Fibroblast of skin of left quadriceps (primary cell): ENCODE measurements at regions not wholly inside any gene's neighbourhood (a gene's known extent, or its start where the extent isn't known, plus 50 kb on each side); places are given as distances from the start of the nearest gene placed in this dataset.

ENCODE experiments used
- DNase-seq, 2 experiments: peaks; one replicate each; pipeline ENCODE4 v3.0.0-alpha.2; 2013; ENCODE audit warnings: low read depth in 2 of 2

DNA sequence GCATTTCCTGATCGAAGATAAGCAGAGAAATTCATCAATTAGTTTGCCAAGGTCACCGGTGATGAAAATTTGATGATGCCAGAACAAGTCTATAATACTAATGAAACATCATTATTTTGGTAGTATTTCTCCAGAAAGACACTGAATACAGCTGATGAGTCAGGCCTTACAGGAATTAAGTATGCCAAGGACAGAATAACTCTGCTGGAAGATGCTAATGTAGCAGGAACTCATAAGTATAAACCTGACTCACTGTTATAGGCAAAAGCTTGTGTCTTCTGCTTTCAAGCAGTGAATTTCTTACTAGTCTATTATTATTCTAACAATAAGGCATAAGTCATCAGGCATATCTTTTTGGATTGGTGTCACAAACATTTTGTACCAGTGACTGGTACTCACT is 1825.1 kb upstream of the IGFBP7 start:
- no peak for DNase-seq

DNA sequence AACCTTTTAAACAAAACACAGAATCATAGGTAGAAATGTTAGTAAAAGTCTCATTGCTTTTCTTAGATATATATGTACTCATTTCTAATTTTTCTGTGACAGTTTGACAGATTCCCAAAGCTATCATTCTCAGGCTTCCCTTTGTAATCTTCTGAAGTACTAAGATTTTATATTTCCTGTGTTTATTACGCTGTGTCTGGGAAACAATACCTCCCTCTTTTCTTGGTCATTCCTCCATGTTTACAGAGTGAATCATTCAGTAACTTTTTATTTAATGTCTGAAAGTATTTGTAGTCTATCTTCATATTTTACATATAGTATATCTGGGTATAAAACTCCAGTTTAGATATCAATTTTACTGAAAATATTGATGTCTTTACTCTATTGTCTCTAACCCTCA is 1826.3 kb upstream of the IGFBP7 start:
- no peak for DNase-seq

DNA sequence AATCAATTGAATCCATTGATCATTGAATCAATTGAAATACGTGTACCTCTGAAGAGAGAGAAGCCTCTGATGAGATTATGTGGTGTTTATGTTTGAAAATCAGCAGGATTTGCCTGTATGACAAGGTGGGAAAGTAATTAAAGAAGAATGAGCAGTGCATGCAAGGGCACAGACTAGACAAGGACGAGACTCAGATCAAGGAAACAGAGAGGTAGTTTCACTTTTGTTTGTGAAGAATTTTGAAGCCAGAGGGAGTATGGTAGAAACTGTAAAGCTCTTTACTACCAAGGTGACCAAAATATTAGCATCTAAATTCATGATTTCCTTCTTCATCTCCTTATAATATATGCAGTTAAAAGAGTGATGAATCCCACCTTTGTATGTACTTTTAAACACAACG is 1830.0 kb upstream of the IGFBP7 start:
- no peak for DNase-seq

DNA sequence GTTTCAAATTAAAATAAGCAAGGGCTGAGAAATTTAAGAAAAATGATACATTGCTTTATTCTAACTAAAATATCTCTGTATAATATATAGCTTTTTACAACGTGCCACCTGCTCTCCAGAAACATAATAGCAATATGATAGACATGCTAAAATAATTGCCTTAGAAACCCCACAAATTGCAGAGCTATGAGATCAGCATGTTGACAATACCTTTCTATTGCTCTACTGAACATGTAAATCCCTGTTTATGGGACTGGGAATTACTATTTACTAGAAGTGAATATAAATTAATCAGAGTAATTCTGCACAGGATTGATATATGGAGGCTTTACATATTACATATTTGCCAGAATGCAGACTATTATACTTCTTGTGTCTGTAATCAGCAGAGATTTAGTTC is 1831.1 kb upstream of the IGFBP7 start:
- no peak for DNase-seq

DNA sequence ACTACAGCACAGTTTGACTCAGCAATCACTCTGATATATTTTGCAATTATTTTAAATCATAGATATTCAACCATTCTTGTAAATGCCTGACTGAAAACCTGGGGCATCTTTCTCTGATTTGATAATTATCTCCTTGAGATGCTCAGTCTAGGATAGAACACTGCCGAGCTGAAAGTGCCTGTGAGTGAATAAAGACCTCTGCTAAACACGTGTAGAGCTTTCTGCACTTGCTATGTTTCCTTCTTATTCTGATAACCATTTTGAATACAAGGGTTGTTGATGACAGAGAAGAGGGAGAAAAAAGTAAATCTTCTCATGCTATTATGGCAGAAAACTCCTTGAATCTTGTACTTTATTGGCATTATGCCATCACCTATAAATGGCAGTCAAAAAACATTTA is 1843.4 kb upstream of the IGFBP7 start:
- DNase-seq: no peak

DNA sequence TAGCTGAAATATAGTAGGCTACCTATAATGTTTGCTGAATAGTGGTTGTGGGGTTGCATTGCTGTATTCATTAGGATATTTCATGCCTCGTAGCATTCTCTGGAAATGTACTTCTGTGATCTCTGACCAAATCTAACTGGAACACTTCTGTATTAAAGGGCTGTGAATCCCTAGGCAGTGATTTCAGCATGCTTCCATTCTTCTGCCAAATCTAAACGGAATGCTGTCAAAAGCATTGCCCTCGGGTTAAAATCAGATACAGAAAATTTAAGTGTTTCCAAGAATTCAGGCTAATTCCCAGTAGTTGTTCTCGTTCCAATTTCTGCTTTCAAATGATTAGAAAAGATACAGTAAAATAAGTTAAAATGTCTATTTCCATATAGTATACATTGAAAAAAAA is 1847.5 kb upstream of the IGFBP7 start:
- DNase-seq: no peak

DNA sequence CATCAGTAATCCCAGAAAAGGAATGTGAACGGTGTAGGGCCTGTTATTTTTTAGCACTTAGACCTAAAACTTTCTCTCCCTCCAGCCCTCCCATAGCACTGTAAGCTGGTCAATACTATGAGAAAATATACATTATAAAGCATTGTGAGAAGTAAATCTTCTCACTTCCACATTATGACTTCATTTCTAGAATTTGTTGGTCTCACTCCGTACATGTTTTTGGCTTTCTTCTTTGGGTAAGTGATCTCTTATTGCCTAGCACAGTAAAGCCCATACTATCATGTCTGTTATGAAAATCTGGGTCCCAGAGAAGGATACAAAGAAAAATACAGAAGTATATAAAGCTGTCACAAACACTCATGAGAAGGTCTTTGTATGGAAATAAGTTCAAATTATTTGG is 1851.1 kb upstream of the IGFBP7 start:
- DNase-seq: no peak

DNA sequence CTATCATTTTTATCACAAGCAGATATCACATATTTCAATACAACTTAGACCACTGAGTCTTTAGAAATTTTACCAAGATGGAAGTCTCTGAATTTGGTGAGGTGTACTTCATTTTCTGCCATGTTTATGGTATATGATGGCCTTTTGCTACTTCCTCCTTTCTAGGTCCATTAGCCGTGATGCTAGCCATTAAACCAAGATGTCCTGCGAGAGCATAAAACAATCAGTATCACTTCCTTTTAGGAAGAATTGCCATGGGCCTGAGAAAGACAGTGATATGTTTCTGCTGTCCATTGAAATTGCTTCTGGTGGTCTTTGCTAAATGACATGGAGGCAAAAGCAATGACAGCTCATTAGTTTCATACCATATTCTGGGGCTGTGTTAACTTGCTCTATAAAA is 1851.7 kb upstream of the IGFBP7 start:
- DNase-seq: no peak

DNA sequence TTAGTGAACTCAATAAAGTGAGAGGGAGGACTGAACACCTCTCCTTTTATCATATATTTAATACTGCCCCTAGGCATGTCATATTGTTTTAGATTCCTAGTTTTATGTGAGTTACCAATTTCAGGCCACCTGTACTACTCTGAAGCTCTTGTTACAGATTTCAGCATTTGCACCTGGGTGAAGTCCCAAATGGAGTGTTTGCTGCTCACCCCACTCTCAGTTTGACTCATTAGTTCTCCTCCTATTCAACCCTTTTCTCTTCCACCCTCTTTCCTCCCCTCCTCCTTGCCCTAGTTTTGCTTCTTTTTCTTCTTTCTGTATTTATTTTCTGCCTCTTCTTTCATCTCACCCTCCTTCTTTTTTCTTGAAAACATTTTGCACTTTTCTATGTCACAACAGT is 1852.2 kb upstream of the IGFBP7 start:
- DNase-seq: no peak

DNA sequence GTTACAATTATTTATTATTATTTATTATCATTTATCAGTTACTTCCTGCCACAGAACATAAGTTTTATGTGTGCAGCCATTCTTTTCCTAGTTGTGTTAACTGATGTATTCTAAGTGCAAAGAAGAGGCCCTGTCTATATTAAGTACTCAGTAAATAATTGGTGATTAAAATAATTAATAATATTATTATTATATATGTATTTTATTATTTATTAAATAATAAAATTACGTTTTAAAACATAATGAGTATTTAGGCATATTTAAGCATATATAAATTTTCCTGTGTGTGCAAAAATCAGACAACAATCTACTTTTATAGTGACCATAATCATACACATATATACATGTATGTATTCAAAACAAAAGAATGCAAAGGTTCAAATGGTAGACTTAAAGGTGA is 1871.6 kb upstream of the IGFBP7 start:
- no peak for DNase-seq

DNA sequence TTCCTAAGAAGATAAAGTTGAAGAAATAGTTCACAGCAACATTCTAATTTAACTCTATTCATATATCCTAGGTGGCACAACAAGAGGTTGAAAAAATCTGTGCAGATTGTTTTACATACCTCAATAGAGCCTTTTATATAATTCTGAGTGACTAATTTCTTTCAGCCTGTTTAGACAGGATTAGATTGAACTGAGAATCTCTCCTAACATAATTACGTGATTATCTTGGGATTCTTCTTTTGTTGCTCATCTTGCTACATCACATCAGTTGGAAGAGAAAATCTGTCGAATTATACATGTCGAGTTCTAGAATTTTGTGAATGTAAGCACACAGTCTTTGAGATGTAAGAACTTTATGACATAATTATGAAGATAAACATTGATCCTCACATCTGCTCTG is 1873.7 kb upstream of the IGFBP7 start:
- no peak for DNase-seq

DNA sequence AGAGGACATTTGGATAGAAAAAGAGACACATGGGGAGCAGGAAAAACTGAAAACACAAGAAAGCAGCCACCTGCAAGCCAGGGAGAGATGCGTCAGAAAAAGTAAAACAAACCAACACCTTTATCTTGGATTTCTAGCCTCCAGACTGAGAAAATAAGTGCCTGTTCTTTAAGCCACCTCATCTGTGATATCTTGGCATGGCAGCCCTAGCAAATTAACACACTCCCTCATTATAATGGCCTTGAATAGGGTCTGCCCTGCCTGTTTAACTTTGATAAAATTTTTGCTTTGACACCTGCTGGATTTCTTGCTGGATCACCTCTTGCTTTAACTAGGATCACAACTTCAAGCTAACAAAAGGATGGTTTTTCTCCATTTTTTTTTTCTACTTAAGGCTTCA is 1892.0 kb upstream of the IGFBP7 start:
- no peak for DNase-seq

DNA sequence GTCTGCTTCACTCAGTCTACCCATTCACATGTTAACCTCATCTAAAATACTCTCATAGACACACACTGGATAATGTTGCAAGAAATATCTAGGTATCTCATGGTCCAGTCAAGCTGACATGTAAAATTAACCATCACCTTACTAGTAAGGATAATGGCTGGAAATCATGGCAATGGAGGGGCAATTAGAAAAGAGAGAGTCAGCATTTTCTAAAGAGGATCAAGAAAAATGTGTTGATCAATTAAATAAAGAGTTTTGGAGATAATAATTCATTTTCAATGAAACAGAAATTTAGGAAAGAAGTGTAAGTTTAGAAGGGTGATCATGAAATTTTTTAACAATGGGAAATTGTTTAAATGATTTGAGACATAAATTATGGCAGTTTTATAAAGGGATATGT is 1914.1 kb upstream of the IGFBP7 start:
- DNase-seq: no peak

DNA sequence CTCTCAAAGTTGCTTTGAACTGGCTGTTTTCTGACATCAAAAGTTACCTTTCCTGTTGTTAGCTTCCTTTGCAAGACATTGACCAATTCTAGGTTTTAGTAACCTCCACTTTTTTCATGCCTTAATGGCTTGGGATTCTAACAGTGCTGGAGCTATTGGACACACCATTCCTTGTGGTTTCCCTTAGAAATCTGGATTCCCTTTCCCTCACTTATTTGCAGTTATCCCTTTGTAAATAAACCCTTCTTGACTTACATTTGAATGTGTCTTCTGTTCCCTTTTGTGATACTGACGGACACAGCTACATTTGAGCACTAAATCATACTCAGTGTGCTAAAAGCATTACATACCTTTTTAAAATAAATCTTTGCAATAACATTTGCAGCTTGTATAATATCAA is 1927.6 kb upstream of the IGFBP7 start:
- DNase-seq: no peak

DNA sequence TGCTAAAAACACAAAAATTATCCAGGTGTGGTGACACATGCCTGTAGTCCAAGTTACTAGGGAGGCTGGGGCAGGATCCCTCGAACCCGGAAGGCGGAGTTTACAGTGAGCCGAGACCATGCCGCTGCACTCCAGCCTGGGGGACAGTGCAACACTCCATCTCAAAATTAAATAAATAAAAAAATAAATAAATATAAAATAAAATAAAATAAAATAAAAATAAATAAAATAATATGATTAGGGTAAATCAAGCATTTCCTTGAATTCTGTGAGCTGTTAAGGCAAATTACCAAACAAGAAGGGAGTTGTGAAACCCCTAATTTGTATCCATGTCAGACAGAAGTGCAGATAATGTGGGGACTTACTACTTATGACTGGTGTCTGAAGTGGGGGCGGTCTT is 1928.9 kb upstream of the IGFBP7 start:
- no peak for DNase-seq

DNA sequence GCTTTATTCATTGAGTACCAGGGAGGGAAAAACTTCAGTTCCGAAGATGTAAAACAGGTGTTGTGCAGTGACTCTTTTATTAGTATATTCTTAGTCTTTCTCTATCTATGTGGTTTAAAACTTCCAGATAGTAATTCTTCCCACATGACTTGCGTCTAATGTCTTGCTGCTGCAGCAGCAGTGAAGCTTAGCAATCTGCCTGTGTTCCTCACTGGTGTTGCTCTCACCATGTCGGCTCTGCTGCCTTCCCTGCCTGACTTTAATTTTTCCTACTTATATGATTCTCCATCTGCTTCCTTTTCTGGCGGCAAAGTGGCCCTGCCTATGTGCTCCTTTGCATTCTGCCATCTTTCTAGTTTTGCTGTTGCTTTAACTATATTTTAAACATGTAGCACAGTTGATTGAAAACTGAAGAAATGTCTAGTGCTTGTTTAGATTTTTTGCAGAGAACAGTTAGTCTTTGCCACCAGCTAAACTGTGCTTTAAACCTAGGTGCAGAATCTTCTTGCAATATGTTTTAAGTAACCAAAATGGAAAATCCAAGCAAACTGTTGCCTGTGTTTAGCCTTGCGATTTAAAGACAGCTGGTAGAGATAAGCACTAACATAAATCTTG is 1934.2 kb upstream of the IGFBP7 start:
- no peak for DNase-seq

DNA sequence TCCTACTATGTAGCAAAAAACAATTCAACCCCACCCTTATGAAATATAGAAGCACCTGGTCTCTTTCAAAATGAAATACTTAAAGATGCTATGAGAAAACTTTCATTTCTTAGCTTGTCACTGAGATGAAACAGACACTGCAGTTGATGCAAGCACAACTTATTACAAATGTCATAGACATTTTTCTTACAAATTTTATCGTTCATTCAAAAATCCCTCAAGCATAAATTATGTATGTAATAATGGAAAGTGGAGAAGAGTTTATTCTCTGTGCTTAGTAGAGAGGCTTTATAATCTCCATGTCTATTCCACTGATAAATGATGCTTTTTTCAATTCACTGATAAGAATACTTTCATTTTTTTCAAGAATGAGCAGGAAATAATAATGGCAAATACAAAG is 1943.9 kb upstream of the IGFBP7 start:
- no peak for DNase-seq

DNA sequence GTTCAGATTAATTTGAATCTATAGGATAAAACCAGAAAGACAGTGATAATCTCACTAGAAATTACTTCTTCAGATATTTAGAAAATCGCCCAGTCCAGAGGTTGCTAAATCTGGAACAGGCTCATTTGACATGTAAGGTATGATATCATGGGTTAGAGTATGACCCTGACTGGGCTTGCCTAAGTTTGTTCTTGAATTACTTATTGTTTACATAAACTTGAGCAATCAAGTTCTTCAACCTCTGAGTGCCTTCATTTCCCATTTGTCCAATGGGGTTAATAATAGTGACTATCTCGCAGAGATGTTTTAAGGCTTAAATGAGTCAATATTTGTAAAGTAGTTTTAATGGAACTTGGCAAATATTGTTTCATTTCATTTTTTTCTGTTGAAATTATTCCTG is 1947.6 kb upstream of the IGFBP7 start:
- no peak for DNase-seq

DNA sequence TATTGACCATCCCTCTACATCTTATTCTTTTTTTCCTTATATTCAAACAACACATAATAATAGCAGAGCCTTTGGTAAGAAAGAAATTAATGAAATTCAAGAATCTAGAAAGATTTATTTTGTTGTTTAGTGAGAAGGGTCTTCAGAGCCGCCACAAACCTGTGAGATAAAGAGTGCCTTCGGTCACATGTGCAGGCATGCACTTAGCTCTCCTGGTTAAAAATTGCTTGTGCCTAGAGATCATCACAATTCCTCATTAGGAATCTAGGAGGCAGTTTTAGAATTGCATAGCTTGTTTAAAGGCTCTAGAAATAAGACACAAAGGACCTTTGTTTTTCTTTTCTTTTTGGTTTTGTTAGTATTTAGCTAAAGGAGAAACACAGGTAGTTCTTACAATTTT is 1948.4 kb upstream of the IGFBP7 start:
- no peak for DNase-seq

DNA sequence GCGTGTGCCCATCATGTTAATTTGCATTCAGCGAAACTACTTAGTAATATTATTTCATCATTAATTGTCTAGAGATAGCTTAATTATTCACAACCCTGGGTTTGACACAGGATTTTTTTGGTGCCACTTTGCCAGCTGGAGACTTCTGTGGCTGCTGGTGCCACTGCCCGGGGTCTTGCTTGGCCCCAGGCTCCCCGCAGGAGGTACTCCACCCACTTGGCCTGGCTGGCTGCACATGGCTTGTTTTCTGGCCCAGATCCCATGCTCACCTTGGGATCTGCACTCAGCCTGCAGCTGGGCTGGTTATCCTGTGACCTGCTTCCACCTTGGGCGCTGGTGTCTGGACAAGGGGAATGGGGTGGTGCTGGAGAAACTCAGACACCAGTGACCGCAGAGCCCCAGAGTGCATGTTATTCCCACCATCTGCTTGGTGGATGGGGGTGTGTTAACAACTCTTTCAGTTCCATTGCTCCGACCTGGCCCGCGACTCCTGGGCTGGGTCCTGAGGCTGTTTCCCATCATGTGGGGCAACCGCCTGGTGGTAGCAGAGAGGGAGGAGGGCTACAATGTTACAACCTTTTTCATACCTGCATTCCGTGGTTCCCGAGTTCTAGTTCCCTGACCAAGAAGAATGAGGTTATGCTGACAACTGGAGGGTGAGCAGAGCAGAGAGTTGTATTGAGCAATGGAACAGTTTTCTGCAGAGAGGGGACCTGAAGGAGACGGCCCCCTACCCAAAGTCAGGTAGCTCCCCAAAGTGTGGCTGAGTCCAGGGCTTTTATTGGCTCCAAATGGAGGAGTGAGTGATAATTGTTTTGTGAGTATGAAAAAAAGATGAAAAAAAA is 1950.0 kb upstream of the IGFBP7 start:
- DNase-seq: no peak

DNA sequence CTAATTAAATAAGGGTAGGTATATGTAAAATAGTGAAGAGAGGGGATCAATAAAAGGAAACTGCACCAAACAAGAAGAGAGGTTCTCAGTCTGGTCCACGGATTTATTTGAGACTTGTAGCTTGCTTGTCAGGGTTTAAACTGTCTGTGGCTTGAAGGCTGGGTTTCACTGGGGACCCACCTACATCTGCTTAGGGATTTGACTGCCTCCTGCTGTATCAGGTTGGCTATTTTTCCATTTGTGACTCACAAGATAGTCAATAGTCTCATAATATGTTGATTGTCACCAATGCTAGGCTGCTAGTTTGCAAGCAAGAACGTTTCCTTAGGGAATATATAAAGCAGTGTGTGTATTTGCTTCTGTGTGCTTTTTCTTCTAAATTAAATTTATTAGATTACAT is 1950.7 kb upstream of the IGFBP7 start:
- no peak for DNase-seq

DNA sequence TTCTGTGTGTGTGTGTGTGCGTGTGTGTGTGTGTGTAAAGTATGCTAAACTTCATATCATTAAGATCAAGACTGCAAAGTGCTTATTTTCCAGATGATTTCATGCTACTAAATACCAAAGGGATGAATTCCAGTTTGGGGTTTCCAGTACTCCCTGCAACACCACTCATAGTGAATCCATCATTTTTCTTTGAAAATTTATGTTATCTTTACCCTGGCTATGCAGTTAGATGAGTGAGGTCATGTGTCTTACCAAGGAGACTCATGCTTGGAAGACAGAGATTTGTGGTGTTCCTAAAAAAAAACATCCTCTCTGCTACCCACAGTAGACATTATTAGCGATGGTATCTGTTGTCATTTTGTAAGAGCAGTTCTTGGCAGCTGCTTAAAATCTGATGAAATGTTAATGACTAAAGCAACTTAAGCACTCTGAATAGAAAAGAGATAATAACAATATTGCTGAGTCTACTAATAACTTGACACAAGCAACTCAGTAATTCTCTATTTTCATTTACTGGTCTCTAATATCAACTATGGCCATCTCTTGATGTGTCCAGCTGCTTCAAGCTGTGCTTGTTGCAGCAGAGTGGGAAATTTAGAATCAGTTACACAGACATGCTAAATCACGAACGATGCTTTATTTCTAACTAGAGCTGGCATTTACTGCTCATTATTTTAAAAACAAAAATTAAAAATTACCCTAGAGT is 1953.0 kb upstream of the IGFBP7 start:
- no peak for DNase-seq
